Fibroblast of lung (primary cell): ENCODE measurements at regions not wholly inside any gene's neighbourhood (a gene's known extent, or its start where the extent isn't known, plus 50 kb on each side); places are given as distances from the start of the nearest gene placed in this dataset.

ENCODE experiments used
- DNase-seq, 2 donors: peaks; one replicate each; pipeline versions ENCODE4 v3.0.0 to v3.0.0-alpha.2; 2010; ENCODE audit warnings: low read depth in 2 of 2
- H2AFZ ChIP-seq: 2 replicates; pipeline ENCODE4 v1.5.1; 2012; ENCODE audit warnings: low read length, control low read depth, inconsistent platforms
- H3K27ac ChIP-seq: 2 replicates; pipeline ENCODE4 v1.5.1; 2011; ENCODE audit warnings: low read length, control low read depth; ENCODE audit not compliant: insufficient read depth
- H3K27me3 ChIP-seq: 2 replicates; pipeline ENCODE4 v1.5.1; 2011; ENCODE audit warnings: mild to moderate bottlenecking, low read length; ENCODE audit not compliant: control insufficient read depth, insufficient read depth
- H3K36me3 ChIP-seq: 2 replicates; pipeline ENCODE4 v1.5.1; 2011; ENCODE audit warnings: low read length; ENCODE audit not compliant: control insufficient read depth, insufficient read depth
- H3K4me1 ChIP-seq: 2 replicates; pipeline ENCODE4 v1.5.1; 2011; ENCODE audit warnings: low read length; ENCODE audit not compliant: control insufficient read depth, insufficient read depth; ENCODE audit errors: extremely low read depth
- H3K4me2 ChIP-seq: 2 replicates; pipeline ENCODE4 v1.5.1; 2011; ENCODE audit warnings: low read length, control low read depth; ENCODE audit not compliant: insufficient read depth; ENCODE audit errors: extremely low read depth
- H3K4me3 ChIP-seq, 4 experiments: fragments of 200-600 bp in 1 of 4; sonication (generic) in 1 of 4; replicated peaks in 1 of 4; 2 replicates each; pipeline ENCODE4 v1.5.1; 2011 to 2016; ENCODE audit warnings: low read length in 4 of 4, low read depth in 3 of 4, mild to moderate bottlenecking in 3 of 4, control low read depth in 2 of 4, inconsistent platforms in 1 of 4, mixed read lengths in 1 of 4; ENCODE audit not compliant: insufficient read depth in 1 of 4; ENCODE audit errors: control extremely low read depth in 1 of 4
- H3K79me2 ChIP-seq: 2 replicates; pipeline ENCODE4 v1.5.1; 2012; ENCODE audit warnings: mild to moderate bottlenecking, low read length, inconsistent platforms; ENCODE audit not compliant: control insufficient read depth, insufficient read depth
- H3K9ac ChIP-seq: 2 replicates; pipeline ENCODE4 v1.5.1; 2011; ENCODE audit warnings: mild to moderate bottlenecking, low read length, control low read depth; ENCODE audit not compliant: insufficient read depth
- H3K9me3 ChIP-seq: 2 replicates; pipeline ENCODE4 v1.5.1; 2012; ENCODE audit warnings: low read depth, low read length; ENCODE audit not compliant: control insufficient read depth, insufficient read depth
- H4K20me1 ChIP-seq: 2 replicates; pipeline ENCODE4 v1.5.1; 2011; ENCODE audit warnings: low read length; ENCODE audit not compliant: control insufficient read depth, insufficient read depth; ENCODE audit errors: extremely low read depth
- CTCF ChIP-seq, 2 donors: IDR thresholded peaks in 1 of 2; conservative IDR thresholded peaks in 1 of 2; 1 replicate in 1 of 2; 2 replicates in 1 of 2; pipeline ENCODE4 v1.5.1; 2011 to 2012; ENCODE audit warnings: low read length in 2 of 2, control low read depth in 1 of 2, inconsistent platforms in 1 of 2, low read depth in 1 of 2, mild to moderate bottlenecking in 1 of 2
- EZH2 ChIP-seq: IDR thresholded peaks from 2 replicates; pipeline ENCODE4 v1.5.1; 2012; ENCODE audit warnings: low read length, control low read depth, mild to moderate bottlenecking; ENCODE audit errors: missing control alignments

- Histone ChIP-seq H3K9me3 (no peaks in the 10 kb centered on the region), H3K27me3 (no peaks in the 10 kb centered on the region), H4K20me1 (no peaks in the 10 kb centered on the region), H3K27ac (no peak overlapping the region), H3K4me1 (no peaks in the 10 kb centered on the region), H3K9ac (no peak overlapping the region), H3K4me3 (no peak overlapping the region), H2AFZ (no peak overlapping the region), H3K36me3 (no peaks in the 10 kb centered on the region), H3K79me2 (no peaks in the 10 kb centered on the region), H3K4me2 (no peak overlapping the region)
- no peak for TF ChIP-seq CTCF (conservative IDR thresholded peaks at IDR 0.05 in 1 of 2, IDR thresholded peaks at IDR 0.05 in 1 of 2; ENCODE audit: low read depth in 1 of 2, low read length in 2 of 2)
- no peak for TF ChIP-seq EZH2
- DNase-seq = no peak
Observed at GRCh38 chr4:141891260-141892120, 255.1 kb downstream of the IL15 start.

- Histone ChIP-seq H3K9ac (no peak overlapping the region), H3K27ac (no peak overlapping the region), H4K20me1 (no peaks in the 10 kb centered on the region), H3K27me3 (no peaks in the 10 kb centered on the region), H3K36me3 (no peaks in the 10 kb centered on the region), H2AFZ (no peak overlapping the region), H3K79me2 (no peaks in the 10 kb centered on the region), H3K4me1 (no peaks in the 10 kb centered on the region), H3K4me3 (no peak overlapping the region), H3K4me2 (no peak overlapping the region), H3K9me3 (no peaks in the 10 kb centered on the region)
- TF ChIP-seq EZH2 (no peak), CTCF (conservative IDR thresholded peaks at IDR 0.05 in 1 of 2, IDR thresholded peaks at IDR 0.05 in 1 of 2; ENCODE audit: low read depth in 1 of 2, low read length in 2 of 2) (no peak)
- no peak for DNase-seq
Observed at GRCh38 chr4:141896687-141897086, 260.3 kb downstream of the IL15 start.

GRCh38 chr4:141898346-141898745, 262.0 kb downstream of the IL15 start:
- TF ChIP-seq CTCF (conservative IDR thresholded peaks at IDR 0.05 in 1 of 2, IDR thresholded peaks at IDR 0.05 in 1 of 2; ENCODE audit: low read depth in 1 of 2, low read length in 2 of 2) (no peak), EZH2 (no peak)
- no peaks in the 10 kb centered on the region for H3K79me2 ChIP-seq
- peak in 1 of 2 donors; percentile 3 for DNase-seq
- no peak overlapping the region for H3K27ac ChIP-seq
- H3K9ac ChIP-seq = no peak overlapping the region
- no peaks in the 10 kb centered on the region for H3K9me3 ChIP-seq
- no peak overlapping the region for H3K4me3 ChIP-seq
- no peak overlapping the region for H3K4me2 ChIP-seq
- H3K4me1 ChIP-seq = no peaks in the 10 kb centered on the region
- H4K20me1 ChIP-seq = no peaks in the 10 kb centered on the region
- no peaks in the 10 kb centered on the region for H3K27me3 ChIP-seq
- no peaks in the 10 kb centered on the region for H3K36me3 ChIP-seq
- H2AFZ ChIP-seq = peak overlapping the region; percentile 71
